ENCODE measurements at regions not wholly inside any gene's neighbourhood (a gene's known extent, or its start where the extent isn't known, plus 50 kb on each side); places are given as distances from the start of the nearest gene placed in this dataset.

- Mint-ChIP-seq H3K9me3 (no peaks in the 10 kb centered on the region), H3K36me3 (ENCODE audit: low read depth) (no peaks in the 10 kb centered on the region), H3K4me1 (ENCODE audit: low read depth) (no peaks in the 10 kb centered on the region), H3K27ac (no peak overlapping the region), H3K4me3 (no peak overlapping the region), H3K27me3 (peaks cover 7% of the 10 kb centered on the region)
Measured at GRCh38 chr5:74266836-74267235, 373.7 kb downstream of the ENC1 start.

- Mint-ChIP-seq H3K36me3 (ENCODE audit: low read depth) (no peaks in the 10 kb centered on the region), H3K4me1 (ENCODE audit: low read depth) (no peaks in the 10 kb centered on the region), H3K4me3 (no peak overlapping the region), H3K27me3 (peaks cover 7% of the 10 kb centered on the region), H3K9me3 (no peaks in the 10 kb centered on the region), H3K27ac (no peak overlapping the region)
Measured at GRCh38 chr5:74266132-74266531, 374.4 kb downstream of the ENC1 start.

GRCh38 chr5:74262544-74263207, 377.9 kb downstream of the ENC1 start:
- peak overlapping the region; percentile 1 for H3K27ac Mint-ChIP-seq
- no peaks in the 10 kb centered on the region for H3K4me1 Mint-ChIP-seq (ENCODE audit: low read depth)
- no peaks in the 10 kb centered on the region for H3K36me3 Mint-ChIP-seq (ENCODE audit: low read depth)
- peaks cover 4% of the 10 kb centered on the region for H3K27me3 Mint-ChIP-seq
- no peak overlapping the region for H3K4me3 Mint-ChIP-seq
- no peaks in the 10 kb centered on the region for H3K9me3 Mint-ChIP-seq

- Mint-ChIP-seq H3K36me3 (ENCODE audit: low read depth) (no peaks in the 10 kb centered on the region), H3K27me3 (peaks cover 6% of the 10 kb centered on the region), H3K27ac (no peak overlapping the region), H3K9me3 (no peaks in the 10 kb centered on the region), H3K4me1 (ENCODE audit: low read depth) (no peaks in the 10 kb centered on the region), H3K4me3 (no peak overlapping the region)
Measured at GRCh38 chr5:74261866-74262265, 378.7 kb downstream of the ENC1 start.

- Mint-ChIP-seq H3K27me3 (peaks cover 7% of the 10 kb centered on the region), H3K4me1 (ENCODE audit: low read depth) (no peaks in the 10 kb centered on the region), H3K36me3 (ENCODE audit: low read depth) (no peaks in the 10 kb centered on the region), H3K4me3 (no peak overlapping the region), H3K27ac (no peak overlapping the region), H3K9me3 (no peaks in the 10 kb centered on the region)
Measured at GRCh38 chr5:74261421-74261820, 379.1 kb downstream of the ENC1 start.

GRCh38 chr5:74259572-74259971, 381.0 kb downstream of the ENC1 start:
- H3K36me3 Mint-ChIP-seq (ENCODE audit: low read depth) = no peaks in the 10 kb centered on the region
- peaks cover 11% of the 10 kb centered on the region for H3K27me3 Mint-ChIP-seq
- no peaks in the 10 kb centered on the region for H3K4me1 Mint-ChIP-seq (ENCODE audit: low read depth)
- H3K9me3 Mint-ChIP-seq = no peaks in the 10 kb centered on the region
- H3K27ac Mint-ChIP-seq = no peak overlapping the region
- H3K4me3 Mint-ChIP-seq = no peak overlapping the region

- Mint-ChIP-seq H3K9me3 (no peaks in the 10 kb centered on the region), H3K4me1 (ENCODE audit: low read depth) (no peaks in the 10 kb centered on the region), H3K27me3 (peaks cover 14% of the 10 kb centered on the region)
Measured at GRCh38 chr5:74258314-74258665, 382.2 kb downstream of the ENC1 start.

GRCh38 chr5:74257645-74258313, 382.7 kb downstream of the ENC1 start:
- Mint-ChIP-seq H3K36me3 (ENCODE audit: low read depth) (no peaks in the 10 kb centered on the region), H3K27ac (no peak overlapping the region), H3K27me3 (peaks cover 18% of the 10 kb centered on the region), H3K4me1 (ENCODE audit: low read depth) (no peaks in the 10 kb centered on the region), H3K4me3 (no peak overlapping the region), H3K9me3 (no peaks in the 10 kb centered on the region)

More at GRCh38 chr5:74258314-74258665, 382.2 kb downstream of the ENC1 start:
- H3K4me3 Mint-ChIP-seq = no peak overlapping the region
- H3K36me3 Mint-ChIP-seq (ENCODE audit: low read depth) = no peaks in the 10 kb centered on the region
- no peak overlapping the region for H3K27ac Mint-ChIP-seq

GRCh38 chr5:74257060-74257527, 383.4 kb downstream of the ENC1 start:
- H3K27me3 Mint-ChIP-seq = peaks cover 23% of the 10 kb centered on the region
- H3K4me3 Mint-ChIP-seq = no peak overlapping the region
- no peak overlapping the region for H3K27ac Mint-ChIP-seq
- no peaks in the 10 kb centered on the region for H3K9me3 Mint-ChIP-seq
- H3K36me3 Mint-ChIP-seq (ENCODE audit: low read depth) = no peaks in the 10 kb centered on the region
- H3K4me1 Mint-ChIP-seq (ENCODE audit: low read depth) = no peaks in the 10 kb centered on the region

GRCh38 chr5:74255692-74256392, 384.7 kb downstream of the ENC1 start:
- Mint-ChIP-seq H3K27me3 (peaks cover 23% of the 10 kb centered on the region), H3K4me3 (no peak overlapping the region), H3K9me3 (no peaks in the 10 kb centered on the region), H3K36me3 (ENCODE audit: low read depth) (no peaks in the 10 kb centered on the region), H3K4me1 (ENCODE audit: low read depth) (no peaks in the 10 kb centered on the region), H3K27ac (no peak overlapping the region)

GRCh38 chr5:74254257-74254656, 386.3 kb downstream of the ENC1 start:
- Mint-ChIP-seq H3K9me3 (no peaks in the 10 kb centered on the region), H3K27me3 (peaks cover 23% of the 10 kb centered on the region), H3K27ac (no peak overlapping the region), H3K36me3 (ENCODE audit: low read depth) (no peaks in the 10 kb centered on the region), H3K4me3 (no peak overlapping the region), H3K4me1 (ENCODE audit: low read depth) (no peaks in the 10 kb centered on the region)

- Mint-ChIP-seq H3K27me3 (peaks cover 32% of the 10 kb centered on the region), H3K4me3 (no peak overlapping the region), H3K9me3 (no peaks in the 10 kb centered on the region), H3K36me3 (ENCODE audit: low read depth) (no peaks in the 10 kb centered on the region), H3K4me1 (ENCODE audit: low read depth) (no peaks in the 10 kb centered on the region), H3K27ac (no peak overlapping the region)
Measured at GRCh38 chr5:74252044-74252443, 388.5 kb downstream of the ENC1 start.

GRCh38 chr5:74251141-74252035, 389.1 kb downstream of the ENC1 start:
- Mint-ChIP-seq H3K4me3 (no peak overlapping the region), H3K9me3 (no peaks in the 10 kb centered on the region), H3K27me3 (peaks cover 32% of the 10 kb centered on the region), H3K4me1 (ENCODE audit: low read depth) (no peaks in the 10 kb centered on the region), H3K27ac (no peak overlapping the region), H3K36me3 (ENCODE audit: low read depth) (no peaks in the 10 kb centered on the region)

GRCh38 chr5:74250304-74251102, 390.0 kb downstream of the ENC1 start:
- Mint-ChIP-seq H3K9me3 (no peaks in the 10 kb centered on the region), H3K4me3 (no peak overlapping the region), H3K27ac (no peak overlapping the region), H3K36me3 (ENCODE audit: low read depth) (no peaks in the 10 kb centered on the region), H3K4me1 (ENCODE audit: low read depth) (no peaks in the 10 kb centered on the region), H3K27me3 (peaks cover 28% of the 10 kb centered on the region)

All from stimulated activated naive CD8-positive, alpha-beta T cell treated with anti-CD3 and anti-CD28 coated beads, Interleukin-15, Interleukin-2, amounts not matched to agents 100 ng/mL and 50 ng/mL, for 24 hours (primary cell).